ENCODE measurements at regions not wholly inside any gene's neighbourhood (a gene's known extent, or its start where the extent isn't known, plus 50 kb on each side); places are given as distances from the start of the nearest gene placed in this dataset.

- TF ChIP-seq CTCF (conservative IDR thresholded peaks at IDR 0.05; ENCODE audit: low read length) (no peak), EZH2phosphoT487 (IDR thresholded peaks at IDR 0.05; ENCODE audit: borderline replicate concordance) (no peak)
These were observed 59.4 kb downstream of the KCNA4 start for GRCh38 chr11:29957431-29957830.

Measured in Loucy (cell line).